GM20431 (cell line): ENCODE measurements at regions not wholly inside any gene's neighbourhood (a gene's known extent, or its start where the extent isn't known, plus 50 kb on each side); places are given as distances from the start of the nearest gene placed in this dataset.

Experiments used
- in situ Hi-C: fragments of 300-500 bp; cut with MseI, MboI; formaldehyde crosslinking; loops from one replicate; pipeline ENCODE4 v1.15.0; 2020; ENCODE audit warnings: low sequenced_read_pairs; ENCODE audit not compliant: unreplicated experiment

DNA sequence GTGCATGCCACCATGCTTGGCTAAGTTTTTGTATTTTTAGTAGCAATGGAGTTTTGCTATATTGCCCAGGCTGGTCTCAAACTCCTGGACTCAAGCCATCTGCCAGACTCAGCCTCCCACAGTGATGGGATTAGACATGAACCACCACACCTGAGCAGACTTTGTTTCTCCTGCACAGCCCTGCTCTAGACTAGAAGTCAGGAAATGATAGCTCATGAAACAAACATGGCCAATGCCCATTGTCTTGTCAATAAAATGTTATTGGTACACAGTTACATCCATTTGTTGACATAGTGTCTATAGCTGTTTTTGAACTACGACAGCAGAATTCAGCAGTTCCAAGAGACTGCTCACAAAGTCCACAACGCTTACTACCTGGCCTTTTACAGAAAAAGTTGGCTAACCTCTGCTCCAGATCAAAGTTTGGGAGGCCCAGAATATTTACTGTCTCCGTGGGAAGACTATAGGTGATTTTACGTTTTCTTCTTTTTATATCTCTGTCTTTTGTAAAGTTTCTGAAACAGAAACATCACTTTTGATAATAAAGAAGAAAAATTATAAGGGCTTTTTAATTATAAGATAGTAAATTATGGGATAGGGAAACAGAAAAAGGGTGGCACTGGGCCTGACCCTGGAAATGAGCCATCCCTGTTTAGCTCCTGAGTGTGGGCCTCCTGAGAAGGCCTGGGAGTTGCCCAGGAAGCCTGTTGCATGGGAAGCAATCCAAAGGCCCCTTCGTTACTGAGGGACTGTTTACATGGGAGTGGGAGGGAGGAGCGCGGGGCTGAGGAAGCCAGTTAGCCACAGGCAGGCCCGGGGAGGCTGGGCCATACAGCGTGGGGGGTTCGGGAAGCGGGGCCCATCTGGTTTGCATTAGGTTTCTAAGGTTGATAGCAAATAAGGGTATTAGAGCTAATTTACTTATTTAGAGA lies 201.5 kb downstream of the IRF8 start:
- in situ Hi-C loops: no loop called here

DNA sequence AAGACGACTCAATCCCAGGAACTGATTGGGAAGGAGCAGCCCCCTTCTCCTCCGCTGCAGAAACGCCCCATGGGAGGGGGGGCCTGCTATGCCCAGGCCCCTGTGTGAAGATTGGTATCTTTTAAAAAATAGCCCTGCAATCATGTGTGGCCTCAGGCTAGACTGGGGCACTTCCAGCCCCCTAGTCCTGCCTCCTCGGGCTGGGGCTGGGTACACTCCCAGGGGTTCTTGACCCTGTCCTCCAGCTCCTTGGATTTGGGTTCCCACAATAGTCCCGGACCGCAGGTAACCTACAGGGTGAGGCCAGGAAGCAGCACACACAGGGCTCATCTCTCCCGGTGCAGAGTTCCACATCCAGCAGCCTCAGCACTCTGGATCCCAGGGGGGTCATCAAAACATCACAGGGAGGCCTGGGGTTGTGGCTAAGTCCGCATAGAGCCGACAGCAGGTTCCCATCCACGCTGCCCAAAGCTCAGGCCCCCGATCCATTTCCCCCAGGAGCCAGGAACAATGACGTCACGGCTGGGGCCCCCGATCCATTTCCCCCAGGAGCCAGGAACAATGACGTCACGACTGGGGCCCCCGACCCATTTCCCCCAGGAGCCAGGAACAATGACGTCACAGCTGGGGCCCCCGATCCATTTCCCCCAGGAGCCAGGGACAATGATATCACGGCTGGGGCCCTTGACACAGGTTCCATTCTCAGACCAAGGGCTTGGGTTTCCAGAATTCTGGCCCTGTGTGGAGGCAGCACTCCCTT lies 202.4 kb downstream of the IRF8 start:
- in situ Hi-C loops: no loop called here

DNA sequence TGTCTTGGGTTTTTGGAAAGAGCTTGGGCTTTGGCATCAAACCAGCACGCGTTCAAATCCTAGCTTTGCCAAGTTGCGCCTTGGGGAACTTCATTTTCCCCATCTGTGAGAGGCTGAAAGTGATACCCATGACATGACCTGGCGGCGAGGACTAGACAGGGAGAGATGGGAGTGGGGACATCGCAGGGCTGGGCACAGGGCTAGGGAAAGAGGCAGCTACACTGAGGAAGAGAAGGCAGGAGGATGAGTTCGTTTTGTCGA lies 202.9 kb downstream of the IRF8 start:
- in situ Hi-C loops: no loop called here

DNA sequence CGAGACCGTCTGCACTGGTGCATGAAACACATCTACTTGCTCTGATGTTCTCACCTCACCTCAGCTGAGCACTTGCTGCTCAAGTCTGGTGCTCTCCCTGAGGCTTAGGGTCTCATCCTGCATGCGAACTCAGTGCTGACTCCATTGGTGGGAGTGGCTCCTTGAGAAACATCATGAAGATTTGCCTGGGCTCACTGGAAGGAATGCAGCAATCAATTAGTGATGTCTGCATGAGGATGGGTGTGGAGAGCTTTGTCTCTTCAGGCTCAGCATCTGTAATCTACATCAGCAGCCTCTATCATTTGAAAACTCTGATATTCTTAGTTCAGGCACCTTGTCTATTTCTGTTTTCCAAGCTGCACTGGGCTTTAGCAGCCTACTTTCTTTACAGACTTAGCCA lies 204.4 kb downstream of the IRF8 start:
- in situ Hi-C loops: no loop called here

DNA sequence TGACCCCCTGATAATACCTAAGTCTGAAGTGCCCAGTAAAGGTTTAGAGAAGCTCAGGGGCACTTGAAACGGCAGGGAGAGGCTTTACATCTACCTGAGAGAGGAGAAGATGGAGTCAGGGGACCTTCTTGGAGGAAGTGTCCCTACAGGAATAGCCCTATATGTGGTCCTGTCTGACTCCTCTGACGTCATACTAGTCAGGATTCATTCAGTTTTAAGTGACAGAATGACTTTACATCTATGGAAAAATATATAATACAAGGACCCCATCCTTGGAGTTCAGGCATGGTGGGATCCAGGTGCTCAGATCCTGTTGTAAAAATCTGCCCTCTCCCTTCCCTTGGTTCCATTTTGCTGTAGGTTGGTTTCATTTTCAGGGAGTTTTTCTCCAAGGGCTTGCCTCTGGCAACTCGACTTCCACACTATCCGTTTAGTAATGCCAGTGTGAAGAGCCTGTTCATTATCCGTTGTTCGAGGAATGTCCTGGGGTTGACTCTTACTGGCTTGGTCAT lies 205.6 kb downstream of the IRF8 start:
- in situ Hi-C loops: no loop called here

DNA sequence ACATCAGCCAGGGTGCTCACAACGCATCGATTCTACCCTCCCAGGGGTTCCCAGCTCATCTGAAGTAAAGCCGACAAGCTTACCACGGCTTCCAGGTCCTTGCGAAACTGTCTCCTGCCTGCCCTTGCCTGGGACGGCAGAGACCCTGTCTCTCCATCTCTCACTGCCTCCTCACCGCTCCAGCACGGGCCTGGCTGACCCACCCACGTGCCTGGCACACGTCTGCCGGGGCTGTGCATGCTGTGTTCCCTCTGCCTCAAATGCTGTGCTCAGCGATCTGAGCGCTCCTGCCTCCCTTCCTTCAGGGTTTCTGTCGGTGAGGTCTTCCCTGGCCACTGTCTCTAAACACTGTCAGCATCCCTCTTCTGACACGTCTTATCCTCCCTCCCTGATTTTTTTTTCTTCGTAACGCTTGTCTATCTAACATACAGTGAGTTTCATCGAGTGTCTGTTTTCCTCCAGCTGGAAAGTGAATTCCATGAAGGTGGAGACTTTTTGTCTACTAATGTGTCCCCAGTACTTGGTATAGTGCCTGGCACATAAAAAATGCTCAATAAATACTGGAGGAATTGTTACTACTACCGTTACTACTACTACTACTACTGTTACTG lies 208.4 kb downstream of the IRF8 start:
- in situ Hi-C loops: no loop called here

DNA sequence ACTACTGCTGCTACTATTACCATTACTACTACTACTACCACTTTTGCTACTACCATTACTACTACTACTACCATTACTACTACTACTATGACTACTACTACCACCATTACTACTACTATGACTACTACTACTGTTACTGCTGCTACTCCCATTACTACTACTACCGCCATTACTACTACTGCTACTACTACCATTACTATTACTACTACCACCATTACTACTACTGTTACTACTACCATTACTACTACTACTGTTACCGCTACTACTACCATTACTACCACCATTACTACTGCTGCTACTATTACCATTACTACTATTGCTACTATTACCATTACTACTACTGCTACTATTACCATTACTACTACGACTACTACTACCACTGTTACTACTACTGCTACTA lies 209.1 kb downstream of the IRF8 start:
- in situ Hi-C loops: no loop called here

DNA sequence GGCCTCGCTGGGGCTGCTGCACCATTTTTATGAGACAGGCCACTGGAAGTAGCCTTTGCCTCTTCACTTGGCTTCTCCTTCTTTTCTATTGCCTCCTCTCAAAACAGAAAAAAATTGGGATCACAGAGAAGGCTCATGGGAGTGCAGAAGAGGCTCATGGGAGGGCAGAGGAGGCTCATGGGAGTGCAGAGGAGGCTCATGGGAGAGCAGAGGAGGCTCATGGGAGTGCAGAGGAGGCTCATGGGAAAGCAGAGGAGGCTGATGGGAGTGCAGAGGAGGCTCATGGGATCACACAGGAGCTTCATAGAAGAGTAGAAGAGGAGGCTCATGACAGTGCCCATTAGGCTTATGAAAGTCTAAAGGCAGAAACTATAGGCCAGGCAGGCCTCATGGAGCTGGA lies 211.2 kb downstream of the IRF8 start:
- in situ Hi-C loops: no loop called here

DNA sequence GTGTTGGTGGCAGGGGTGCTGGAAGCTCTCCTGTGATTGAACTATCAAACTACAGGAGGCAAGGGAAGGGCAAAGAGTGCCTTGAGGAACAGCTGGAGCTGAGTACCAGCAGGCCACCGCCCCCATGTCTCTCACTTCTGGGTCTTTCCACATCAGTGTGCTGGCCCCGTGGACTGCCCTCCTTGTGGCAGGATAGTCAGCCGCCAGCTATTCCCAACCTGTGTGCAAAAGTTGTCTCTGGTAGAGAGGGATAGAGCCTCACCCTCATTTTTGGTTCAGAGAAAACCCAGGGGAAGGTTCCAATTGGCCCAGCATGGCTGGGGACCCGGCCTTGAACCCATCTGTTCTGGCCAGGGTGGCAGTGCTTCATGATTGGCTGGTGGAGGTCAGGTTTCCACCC lies 211.8 kb downstream of the IRF8 start:
- in situ Hi-C loops: no loop called here

DNA sequence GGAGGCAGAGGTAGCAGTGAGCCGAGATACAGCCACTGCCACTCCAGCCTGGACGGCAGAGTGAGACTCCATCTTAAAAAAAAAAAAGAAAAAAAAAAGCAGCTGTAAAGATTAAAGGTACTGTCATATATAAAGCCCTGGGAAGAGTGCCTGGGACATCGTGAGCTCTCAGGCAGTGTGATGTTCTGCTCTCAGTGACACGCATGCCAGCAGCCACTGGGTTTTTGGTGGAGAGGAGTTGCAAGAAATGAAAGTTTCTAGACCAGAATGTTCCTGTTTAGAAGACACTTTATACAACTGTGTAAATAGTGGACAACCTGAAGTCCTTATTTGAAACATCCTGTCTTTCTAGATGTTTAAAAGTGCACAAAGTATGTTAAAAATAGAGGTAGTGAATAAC lies 213.2 kb downstream of the IRF8 start:
- in situ Hi-C loops: no loop called here

DNA sequence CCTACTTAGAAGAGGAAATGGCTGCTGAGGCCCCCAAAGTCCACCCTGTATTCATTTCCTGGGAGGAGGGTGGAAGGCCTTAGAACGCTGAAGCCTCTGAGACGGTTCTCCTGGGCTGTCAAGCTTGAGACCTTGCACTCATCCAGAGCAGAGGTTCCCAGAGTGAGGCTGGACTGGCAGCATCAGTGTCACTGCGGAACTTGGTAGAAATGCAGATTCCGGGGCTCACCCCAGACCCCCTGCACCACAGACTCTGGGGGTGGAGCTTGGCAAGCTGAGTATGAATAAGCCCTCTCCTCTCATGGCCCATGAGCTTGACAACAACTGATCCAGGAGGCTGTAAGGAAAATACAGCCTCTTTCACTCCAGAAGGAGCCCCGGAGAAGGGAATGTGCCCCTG lies 218.3 kb downstream of the IRF8 start:
- in situ Hi-C loops: no loop called here

DNA sequence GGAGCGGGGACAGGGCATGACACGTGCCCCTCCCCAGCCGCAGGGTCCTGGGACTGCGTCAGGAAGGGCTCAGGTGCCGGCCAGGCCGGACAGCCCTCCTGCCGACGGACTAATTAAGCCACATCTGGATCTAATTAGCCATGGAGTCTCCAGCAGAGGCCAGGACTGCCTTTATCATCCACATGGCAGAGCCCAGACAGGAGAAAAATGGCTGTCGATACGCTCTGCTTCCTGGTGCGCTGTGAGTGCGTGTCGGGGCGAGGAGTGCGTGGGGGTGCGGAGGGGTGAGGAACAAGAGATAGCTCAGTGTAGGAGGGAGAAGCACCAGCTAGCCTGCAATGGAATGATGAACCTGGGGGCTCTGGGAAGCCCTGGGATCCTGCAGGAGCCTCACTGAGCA lies 218.8 kb downstream of the IRF8 start:
- in situ Hi-C loops: no loop called here

DNA sequence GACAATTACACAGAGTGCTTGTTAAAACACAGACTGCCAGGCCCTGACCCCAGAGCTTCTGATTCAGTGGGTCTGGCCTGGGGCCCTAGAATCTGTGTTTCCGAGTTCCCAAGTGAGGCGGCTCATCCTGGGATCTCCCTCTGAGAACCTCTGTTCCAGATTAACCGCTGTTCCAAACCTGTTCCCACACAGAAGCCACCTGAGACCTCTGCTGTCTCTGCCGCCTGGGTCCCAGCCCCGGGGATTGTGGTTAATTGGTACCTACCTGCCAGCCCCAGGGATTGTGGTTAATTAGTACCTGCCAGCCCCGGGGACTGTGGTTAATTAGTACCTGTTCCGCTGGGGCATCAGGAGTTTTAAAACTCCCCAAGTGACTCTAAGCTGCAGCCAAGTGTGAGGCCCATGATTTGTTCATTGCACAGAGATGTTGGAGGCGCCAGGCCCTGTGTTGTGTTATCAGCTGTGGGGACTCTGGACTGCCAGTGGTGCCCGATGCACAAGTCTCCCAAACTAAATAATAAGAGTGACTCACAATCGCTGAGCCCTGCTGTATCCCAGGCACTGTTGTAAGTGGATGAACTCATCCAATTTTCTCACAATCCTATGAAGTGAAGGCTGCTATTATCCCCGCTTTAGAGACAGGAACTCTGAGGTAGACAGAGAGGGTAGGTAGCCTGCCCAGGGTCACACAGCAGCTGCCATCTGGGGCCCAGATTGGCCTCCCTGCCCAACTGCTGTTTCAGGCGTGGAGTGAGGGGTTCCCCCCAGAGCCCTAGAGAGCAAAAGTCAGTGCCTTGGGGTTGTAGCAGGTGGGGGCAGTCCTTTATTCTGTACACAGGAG lies 219.7 kb downstream of the IRF8 start:
- in situ Hi-C loops: no loop called here

DNA sequence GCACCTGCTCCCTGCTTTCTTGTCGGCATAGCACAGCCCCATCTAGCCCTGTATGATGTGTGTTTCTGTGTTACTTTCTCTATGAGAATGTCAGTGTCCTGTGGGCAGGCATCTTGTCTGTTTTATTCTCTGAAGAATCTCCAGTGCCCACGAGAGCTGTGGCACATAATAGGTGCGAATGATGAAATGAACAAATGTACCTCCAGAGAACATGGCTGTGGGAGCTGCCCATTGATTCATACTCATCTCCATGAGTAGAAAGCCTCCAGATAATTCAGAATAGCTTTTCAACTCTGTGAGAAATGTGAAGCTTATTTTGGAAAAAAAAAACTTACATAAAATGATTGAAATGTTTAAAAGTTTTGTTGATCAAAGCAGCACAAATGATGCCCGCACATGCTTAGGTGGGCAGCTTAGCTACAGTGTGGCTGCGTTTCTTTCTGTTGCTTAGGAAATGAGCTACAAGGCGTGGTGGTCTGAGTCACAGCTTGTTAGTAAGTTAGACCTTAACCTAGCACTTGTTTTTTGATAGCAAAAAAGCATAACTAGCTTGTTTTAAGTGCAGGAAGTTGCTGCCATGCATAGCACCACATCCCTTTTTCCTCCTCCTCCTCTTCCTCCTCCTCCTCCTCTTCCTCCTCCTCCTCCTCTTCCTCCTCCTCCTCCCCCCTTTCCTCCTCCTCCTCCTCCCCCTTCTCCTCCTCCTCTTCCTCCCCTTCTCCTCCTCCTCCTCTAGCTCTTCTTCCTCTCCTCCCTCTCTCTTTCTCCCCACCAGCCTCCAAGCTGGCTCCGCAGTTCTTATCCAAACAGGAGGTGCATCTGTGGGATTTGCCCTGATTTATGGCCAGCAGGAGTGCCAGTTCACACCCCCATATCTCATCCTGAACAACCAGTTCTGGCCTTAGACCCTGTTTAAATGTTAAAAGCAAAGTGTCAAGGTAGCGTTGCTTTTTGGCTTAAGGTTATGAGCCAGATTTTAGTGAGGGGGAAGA lies 221.5 kb downstream of the IRF8 start:
- in situ Hi-C loops: no loop called here

DNA sequence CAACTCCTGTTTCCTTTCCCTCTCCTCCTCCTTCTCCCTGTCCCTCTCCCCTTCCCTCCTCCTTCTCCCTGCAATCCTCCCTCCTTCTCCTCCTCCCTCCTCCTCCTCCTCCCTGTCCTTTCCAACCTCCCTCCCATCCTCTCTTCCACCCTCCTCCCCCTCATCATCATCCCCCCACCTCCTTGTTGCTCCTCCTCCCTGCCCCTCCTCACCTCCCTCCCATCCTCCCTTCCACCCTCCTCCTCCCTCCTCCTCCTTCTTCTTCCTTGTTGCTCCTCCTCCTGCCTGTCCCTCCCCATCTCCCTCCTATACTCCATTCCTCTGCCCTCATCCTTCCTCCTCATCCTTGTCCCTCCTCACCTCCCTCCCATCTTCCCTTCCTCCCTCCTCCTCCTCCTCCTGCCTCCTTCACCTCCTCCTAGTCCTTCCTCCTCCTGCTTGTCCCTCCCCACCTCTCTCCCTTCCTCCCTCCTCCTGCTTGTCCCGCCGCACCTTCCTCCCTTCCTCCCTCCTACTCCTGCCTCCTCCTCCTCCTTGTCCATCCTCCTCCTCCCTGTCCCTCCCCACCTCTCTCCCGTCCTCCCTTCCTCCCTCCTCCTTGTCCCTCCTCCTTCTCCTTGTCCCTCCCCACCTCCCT lies 222.5 kb downstream of the IRF8 start:
- in situ Hi-C loops: no loop called here

DNA sequence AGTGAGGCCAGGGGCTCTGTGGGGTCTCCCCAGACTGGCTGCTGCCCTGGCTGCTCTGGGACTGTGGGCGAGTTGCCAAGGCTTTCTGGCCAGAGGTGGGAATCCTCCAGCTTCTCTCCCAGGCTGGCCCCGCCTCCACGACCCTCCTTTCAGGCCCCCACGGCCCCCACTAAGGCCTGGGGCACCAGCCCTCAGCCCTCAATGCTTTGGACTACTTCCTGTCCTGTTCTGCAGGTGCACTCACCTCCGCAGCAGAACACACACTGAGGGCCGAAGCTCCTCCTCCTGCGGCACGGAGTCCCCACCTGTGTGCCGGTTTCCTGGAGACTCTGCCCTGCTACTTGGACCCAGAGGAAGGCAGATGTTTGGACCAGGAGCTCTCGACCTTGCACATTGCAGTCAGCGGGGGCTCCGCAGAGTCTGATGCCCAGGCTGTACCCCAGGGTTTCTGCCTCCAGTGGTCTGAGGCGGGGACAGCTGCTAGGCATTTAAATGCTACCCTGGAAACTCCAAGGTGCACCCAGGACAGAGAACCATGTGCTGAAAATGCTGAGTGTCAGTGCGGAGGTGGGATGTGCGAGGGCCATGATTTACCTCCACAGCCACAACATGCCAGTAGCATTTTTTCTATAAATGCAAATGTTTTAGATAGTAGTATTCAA lies 223.8 kb downstream of the IRF8 start:
- in situ Hi-C loops: no loop called here

DNA sequence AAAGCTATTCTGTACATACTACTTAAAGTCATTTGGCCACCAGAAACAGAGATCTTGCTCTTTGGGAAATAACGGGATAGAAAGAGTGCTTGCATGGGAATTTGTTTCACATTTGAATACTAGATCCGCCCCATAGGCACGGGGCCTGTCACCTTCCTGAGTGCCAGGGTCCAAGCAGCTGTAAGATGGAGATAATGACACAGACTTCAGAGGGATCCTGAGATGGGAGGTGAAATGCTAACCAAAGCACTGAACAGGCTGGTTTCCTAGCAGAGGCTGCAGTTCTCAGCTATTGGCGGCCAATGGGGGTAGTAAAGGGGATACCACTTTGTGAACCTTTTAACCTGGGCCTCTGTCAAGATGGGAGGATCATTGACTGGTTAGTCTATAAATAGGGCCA lies 225.4 kb downstream of the IRF8 start:
- in situ Hi-C loops: no loop called here

DNA sequence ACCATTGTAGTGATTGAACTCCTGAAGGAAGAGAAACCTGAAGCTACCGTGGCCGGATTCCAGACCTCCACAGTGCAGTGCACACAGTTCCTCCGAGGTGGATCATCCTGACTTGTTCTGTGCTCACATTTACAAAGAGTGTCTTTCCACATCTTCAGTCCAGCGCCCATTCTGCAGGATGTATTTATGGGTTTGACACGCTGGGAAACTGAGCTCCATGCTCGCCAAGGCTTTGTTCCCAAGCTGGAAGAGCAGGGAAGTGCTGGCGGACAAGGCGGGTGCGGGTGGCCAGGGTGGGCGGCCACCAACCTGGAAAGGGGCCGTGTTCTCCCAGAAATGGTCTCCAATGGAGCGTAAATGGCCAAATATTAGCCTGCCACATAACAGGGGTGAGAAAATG lies 227.9 kb downstream of the IRF8 start:
- in situ Hi-C loops: no loop called here
